NT2/D1 (cell line): ENCODE measurements at regions not wholly inside any gene's neighbourhood (a gene's known extent, or its start where the extent isn't known, plus 50 kb on each side); places are given as distances from the start of the nearest gene placed in this dataset.

Source experiments
- SUZ12 ChIP-seq: IDR thresholded peaks from 2 replicates; pipeline ENCODE4 v1.6.1; 2011; ENCODE audit not compliant: insufficient read length, insufficient read depth; ENCODE audit errors: extremely low read depth
- YY1 ChIP-seq: IDR thresholded peaks from 2 replicates; pipeline ENCODE4 v1.6.1; 2011; ENCODE audit not compliant: insufficient read length, insufficient read depth
- ZNF274 ChIP-seq: IDR thresholded peaks from 2 replicates; pipeline ENCODE4 v1.6.1; 2011; ENCODE audit warnings: mild to moderate bottlenecking, low read depth, low read length

- TF ChIP-seq ZNF274 (no peak), YY1 (no peak), SUZ12 (no peak)
Observed at GRCh38 chrX:1027680-1028079, 184.8 kb downstream of the CRLF2 start.
